ENCODE measurements at regions not wholly inside any gene's neighbourhood (a gene's known extent, or its start where the extent isn't known, plus 50 kb on each side); places are given as distances from the start of the nearest gene placed in this dataset.
A peak's percentile ranks its signal among the peaks of the same experiment; 100 is the strongest.
"Not testable (repeated sequence)": the region's sequence is repeated elsewhere in the genome, so short reads cannot be mapped to it uniquely, and the experiment has no call there.

GRCh38 chr11:92168936-92169335 lies 55.7 kb upstream of the FAT3 start:
- FAIRE-seq, result no peak

GRCh38 chr11:92167571-92167970 lies 57.0 kb upstream of the FAT3 start:
- DNase-seq (ENCODE audit: low spot score), result no peak
- FAIRE-seq, result no peak

More at GRCh38 chr11:92168936-92169335, 55.7 kb upstream of the FAT3 start:
- DNase-seq (ENCODE audit: low spot score), result no peak

- FAIRE-seq (no peak), DNase-seq (ENCODE audit: low spot score) (no peak)
These were observed 58.3 kb upstream of the FAT3 start for GRCh38 chr11:92166335-92166734.

- no peak for FAIRE-seq
These were observed 60.7 kb upstream of the FAT3 start for GRCh38 chr11:92163879-92164278.

GRCh38 chr11:92162776-92163175 lies 61.8 kb upstream of the FAT3 start:
- FAIRE-seq (no peak), DNase-seq (ENCODE audit: low spot score) (no peak)

More at GRCh38 chr11:92163879-92164278, 60.7 kb upstream of the FAT3 start:
- DNase-seq (ENCODE audit: low spot score), result no peak

GRCh38 chr11:92159931-92160330 lies 64.7 kb upstream of the FAT3 start:
- FAIRE-seq (no peak), DNase-seq (ENCODE audit: low spot score) (no peak)

- DNase-seq (ENCODE audit: low spot score); FAIRE-seq: not testable (repeated sequence)
These were observed 67.2 kb upstream of the FAT3 start for GRCh38 chr11:92157390-92157789.

GRCh38 chr11:92154611-92155010 lies 70.0 kb upstream of the FAT3 start:
- DNase-seq (ENCODE audit: low spot score) (no peak), FAIRE-seq (no peak)

- DNase-seq (ENCODE audit: low spot score), result no peak
- no peak for FAIRE-seq
These were observed 70.5 kb upstream of the FAT3 start for GRCh38 chr11:92154110-92154509.

GRCh38 chr11:92153542-92153941 lies 71.1 kb upstream of the FAT3 start:
- DNase-seq (ENCODE audit: low spot score), result no peak
- FAIRE-seq, result no peak

- FAIRE-seq, result no peak
- DNase-seq (ENCODE audit: low spot score), result no peak
These were observed 72.4 kb upstream of the FAT3 start for GRCh38 chr11:92152245-92152644.

GRCh38 chr11:92149996-92150395 lies 74.6 kb upstream of the FAT3 start:
- DNase-seq (ENCODE audit: low spot score), result no peak
- no peak for FAIRE-seq

GRCh38 chr11:92141725-92142124 lies 82.9 kb upstream of the FAT3 start:
- DNase-seq (ENCODE audit: low spot score) (no peak), FAIRE-seq (no peak)

- DNase-seq (ENCODE audit: low spot score) (no peak), FAIRE-seq (no peak)
These were observed 83.5 kb upstream of the FAT3 start for GRCh38 chr11:92141159-92141558.

- FAIRE-seq (no peak), DNase-seq (ENCODE audit: low spot score) (no peak)
These were observed 84.6 kb upstream of the FAT3 start for GRCh38 chr11:92140021-92140420.

GRCh38 chr11:92138296-92138695 lies 86.3 kb upstream of the FAT3 start:
- DNase-seq (ENCODE audit: low spot score), result no peak
- FAIRE-seq, result no peak

- FAIRE-seq (no peak), DNase-seq (ENCODE audit: low spot score) (no peak)
These were observed 86.9 kb upstream of the FAT3 start for GRCh38 chr11:92137747-92138146.

- FAIRE-seq, result no peak
- no peak for DNase-seq (ENCODE audit: low spot score)
These were observed 87.8 kb upstream of the FAT3 start for GRCh38 chr11:92136797-92137196.

- DNase-seq (ENCODE audit: low spot score), result peak; percentile 31
- no peak for FAIRE-seq
These were observed 93.2 kb upstream of the FAT3 start for GRCh38 chr11:92131289-92131865.

- no peak for FAIRE-seq
- DNase-seq (ENCODE audit: low spot score), result peak; percentile 17
These were observed 94.2 kb upstream of the FAT3 start for GRCh38 chr11:92130421-92130831.

GRCh38 chr11:92129811-92130210 lies 94.8 kb upstream of the FAT3 start:
- DNase-seq (ENCODE audit: low spot score) (no peak), FAIRE-seq (no peak)

GRCh38 chr11:92128026-92128425 lies 96.6 kb upstream of the FAT3 start:
- no peak for DNase-seq (ENCODE audit: low spot score)
- no peak for FAIRE-seq

- FAIRE-seq, result no peak
- DNase-seq (ENCODE audit: low spot score), result no peak
These were observed 99.3 kb upstream of the FAT3 start for GRCh38 chr11:92125321-92125720.

- DNase-seq (ENCODE audit: low spot score) (peak; percentile 37), FAIRE-seq (no peak)
These were observed 101.1 kb upstream of the FAT3 start for GRCh38 chr11:92123540-92123939.

All from RCC 7860 (cell line).